GM12878 (cell line): ENCODE measurements at regions not wholly inside any gene's neighbourhood (a gene's known extent, or its start where the extent isn't known, plus 50 kb on each side); places are given as distances from the start of the nearest gene placed in this dataset.

ENCODE experiments used
- ATAC-seq: fragments of 200-7000 bp; cut with Tn5 transposase; 3 replicates; pipeline ENCODE4 v1.9.1; 2020; ENCODE audit warnings: mild to moderate bottlenecking, moderate library complexity
- BruUV-seq: library from RNA; stranded (reverse); fragments of 400-500 nt; replicated peaks from 2 replicates; lab custom pipeline; 2021; lab: Mats Ljungman, UMichigan
- CTCF ChIA-PET: fragments of 300-600 bp; sonication (Branson Sonifier 250); formaldehyde crosslinking; extraction: SDS; loops from one replicate; lab custom pipeline; 2021; ENCODE audit warnings: inconsistent platforms; lab: Yijun Ruan, JAX
- POLR2A ChIA-PET: fragments of 350-600 bp; formaldehyde crosslinking; extraction: SDS; loops from one replicate; lab custom pipeline; 2021; ENCODE audit warnings: inconsistent platforms; lab: Charles Lee
- RAD21 ChIA-PET: fragments of 300-600 bp; sonication (Branson Sonifier 250); formaldehyde crosslinking; loops from one replicate; lab custom pipeline; 2023; ENCODE audit warnings: antibody characterized with exemption; ENCODE audit not compliant: unreplicated experiment; lab: Charles Lee
- SMC1A ChIA-PET: fragments of 300-600 bp; sonication (Branson Sonifier 250); formaldehyde crosslinking; loops from one replicate; lab custom pipeline; 2023; ENCODE audit not compliant: unreplicated experiment, uncharacterized antibody; lab: Charles Lee
- DNase-seq: peaks from one replicate; pipeline ENCODE4 v3.0.0-alpha.2; 2011; ENCODE audit warnings: low read depth, low spot score
- FAIRE-seq: peaks from 3 replicates; lab custom pipeline; 2011; peaks lifted over from hg19 to GRCh38; lab: Jason Lieb, UNC
- H2AFZ ChIP-seq: 2 replicates; pipeline ENCODE4 v1.6.0; 2011; ENCODE audit warnings: low read depth, low read length, control low read depth; ENCODE audit not compliant: control insufficient read depth
- H3K27ac ChIP-seq: 2 replicates; pipeline ENCODE4 v1.5.1; 2011; ENCODE audit warnings: control low read depth; ENCODE audit not compliant: control insufficient read depth, insufficient read depth
- H3K27me3 ChIP-seq, 2 experiments: replicated peaks in 1 of 2; 2 replicates each; pipeline versions ENCODE4 v1.6.0 to v1.6.1; 2011; ENCODE audit warnings: low read length in 1 of 2; ENCODE audit not compliant: control insufficient read depth in 2 of 2, insufficient read depth in 2 of 2
- H3K36me3 ChIP-seq, 2 experiments: 2 replicates each; pipeline ENCODE4 v1.5.1; 2011; ENCODE audit warnings: low read length in 1 of 2; ENCODE audit not compliant: control insufficient read depth in 2 of 2, insufficient read depth in 2 of 2
- H3K4me1 ChIP-seq: 2 replicates; pipeline ENCODE4 v1.6.1; 2011; ENCODE audit warnings: mild to moderate bottlenecking, low read length, moderate library complexity, mixed read lengths; ENCODE audit not compliant: control insufficient read depth, insufficient read depth
- H3K4me2 ChIP-seq: 2 replicates; pipeline ENCODE4 v1.6.0; 2011; ENCODE audit warnings: control low read depth; ENCODE audit not compliant: control insufficient read depth, insufficient read depth
- H3K4me3 ChIP-seq: fragments of 200-600 bp; sonication (generic); 2 replicates; pipeline ENCODE4 v1.5.1; 2016
- H3K79me2 ChIP-seq: 2 replicates; pipeline ENCODE4 v1.6.0; 2011; ENCODE audit warnings: low read length; ENCODE audit not compliant: control insufficient read depth, insufficient read depth
- H3K9ac ChIP-seq: 2 replicates; pipeline ENCODE4 v1.8.0; 2011; ENCODE audit warnings: low read length, control low read depth, mixed read lengths; ENCODE audit not compliant: control insufficient read depth, insufficient read depth
- H3K9me3 ChIP-seq: replicated peaks from 3 replicates; pipeline ENCODE4 v1.5.1; 2011; ENCODE audit warnings: mild to moderate bottlenecking, low read length; ENCODE audit not compliant: control insufficient read depth, insufficient read depth
- H4K20me1 ChIP-seq: 2 replicates; pipeline ENCODE4 v1.6.0; 2011; ENCODE audit not compliant: control insufficient read depth, insufficient read depth
- BHLHE40 ChIP-seq, 2 experiments: fragments of 450-650 bp in 1 of 2; IDR thresholded peaks; 2 replicates each; pipeline ENCODE4 v1.6.1; 2011 to 2017; ENCODE audit warnings: low read depth in 2 of 2, borderline replicate concordance in 1 of 2, improper control_type of control experiment in 1 of 2, low read length in 1 of 2, mild to moderate bottlenecking in 1 of 2
- IKZF1 ChIP-seq: fragments of 450-650 bp; conservative IDR thresholded peaks from 2 replicates; pipeline ENCODE4 v1.6.1; 2017; ENCODE audit warnings: antibody characterized with exemption, mild to moderate bottlenecking
- MEF2A ChIP-seq: IDR thresholded peaks from 2 replicates; pipeline ENCODE4 v1.6.1; 2011; ENCODE audit warnings: low read depth, mild to moderate bottlenecking, low read length, moderate library complexity; ENCODE audit not compliant: insufficient read depth
- SREBF2 ChIP-seq: IDR thresholded peaks from 2 replicates; pipeline ENCODE4 v1.6.1; 2012; ENCODE audit warnings: mild to moderate bottlenecking, low read length
- TCF3 ChIP-seq: IDR thresholded peaks from 2 replicates; pipeline ENCODE4 v1.6.1; 2012; ENCODE audit warnings: low read depth, mild to moderate bottlenecking, low read length, borderline replicate concordance; ENCODE audit not compliant: insufficient read depth
- YY1 ChIP-seq: IDR thresholded peaks from 2 replicates; pipeline ENCODE4 v1.6.1; 2011; ENCODE audit warnings: low read depth, mild to moderate bottlenecking, low read length
- ZNF384 ChIP-seq: IDR thresholded peaks from 2 replicates; pipeline ENCODE4 v1.6.1; 2012; ENCODE audit warnings: low read depth, mild to moderate bottlenecking, low read length, improper control_type of control experiment, borderline replicate concordance
- WGBS: methylation state at CpG from one replicate; pipeline ENCODE4 v1.1.6; 2016; ENCODE audit warnings: low lambda C conversion rate; ENCODE audit not compliant: insufficient replicate concordance, insufficient coverage; ENCODE audit errors: missing lambda C conversion rate; 5-methylcytosine and 5-hydroxymethylcytosine counted together
- in situ Hi-C: fragments of 300-500 bp; cut with MboI; formaldehyde crosslinking; loops from 9 replicates; pipeline ENCODE4 v1.14.3; 2018; ENCODE audit warnings: mixed read lengths
- intact Hi-C: fragments of 100-400 bp; cut with micrococcal nuclease; formaldehyde crosslinking; loops from one replicate; pipeline ENCODE4 v1.14.2; 2022; ENCODE audit not compliant: unreplicated experiment
- TF ChIP-seq, protein P1 (sequence below): fragments of 450-650 bp; IDR thresholded peaks from 2 replicates; pipeline ENCODE4 v1.6.1; 2017; ENCODE audit warnings: mild to moderate bottlenecking, moderate library complexity
- TF ChIP-seq, protein P2 (sequence below): fragments of 450-650 bp; formaldehyde crosslinking; IDR thresholded peaks from 2 replicates; pipeline ENCODE4 v1.4.0; 2022; ENCODE audit warnings: mild to moderate bottlenecking, moderate library complexity
- TF ChIP-seq, protein P3 (sequence below): fragments of 450-650 bp; IDR thresholded peaks from 2 replicates; pipeline ENCODE4 v1.6.1; 2017; ENCODE audit warnings: antibody characterized with exemption, mild to moderate bottlenecking, moderate library complexity

DNA sequence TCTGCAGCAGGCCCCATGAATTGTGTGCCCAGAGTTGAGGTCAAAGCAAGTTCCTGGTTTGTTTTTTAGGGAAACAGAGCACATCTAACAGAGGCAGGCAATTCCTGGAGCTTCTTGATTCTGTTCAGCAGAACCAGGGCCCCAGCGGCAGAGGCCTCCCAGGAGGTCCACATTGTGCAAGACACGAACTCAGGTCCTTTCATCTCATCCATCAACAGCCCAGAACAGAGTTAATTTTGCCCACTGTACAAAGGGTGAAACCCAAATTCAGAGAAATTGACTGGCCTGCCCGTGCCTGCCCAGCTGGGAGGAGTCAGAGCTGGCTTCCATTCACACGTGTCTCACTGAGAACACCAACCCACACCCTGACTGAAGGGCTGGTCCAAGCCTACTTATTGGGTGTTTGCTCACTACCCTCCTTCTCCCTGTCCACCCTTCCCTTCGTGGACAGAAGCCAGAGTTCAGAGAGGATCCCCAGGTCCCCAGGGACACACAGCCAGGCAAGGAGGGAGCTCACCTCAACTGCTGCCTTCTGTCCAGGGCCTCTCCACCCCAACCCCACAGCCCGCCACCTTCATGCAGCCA, 607.1 kb downstream of the TBC1D22A start:
- ChIA-PET CTCF (no interaction called here), SMC1A (no interaction called here), RAD21 (no interaction called here), POLR2A (no interaction called here)
- H3K79me2 ChIP-seq, result no peaks in the 10 kb centered on the region
- H3K9ac ChIP-seq, result no peak overlapping the region
- H3K4me2 ChIP-seq, result no peak overlapping the region
- H3K4me1 ChIP-seq, result no peaks in the 10 kb centered on the region
- H3K27me3 ChIP-seq, result no peaks in the 10 kb centered on the region
- intact Hi-C loops (no loop called here), in situ Hi-C loops (no loop called here)
- no peak for FAIRE-seq
- no peak overlapping the region for H3K27ac ChIP-seq
- no peak for DNase-seq
- H2AFZ ChIP-seq, result no peak overlapping the region
- no peak for ATAC-seq
- no peaks in the 10 kb centered on the region; the same call in 2 of the 3 replicates for H3K9me3 ChIP-seq
- no TSS peak for BruUV-seq
- no peaks in the 10 kb centered on the region for H4K20me1 ChIP-seq
- no peaks in the 10 kb centered on the region for H3K36me3 ChIP-seq
- no peak overlapping the region for H3K4me3 ChIP-seq
- WGBS, result 7% methylated on average over 6 of the region's 6 CpGs
- TF ChIP-seq, protein P1, sequence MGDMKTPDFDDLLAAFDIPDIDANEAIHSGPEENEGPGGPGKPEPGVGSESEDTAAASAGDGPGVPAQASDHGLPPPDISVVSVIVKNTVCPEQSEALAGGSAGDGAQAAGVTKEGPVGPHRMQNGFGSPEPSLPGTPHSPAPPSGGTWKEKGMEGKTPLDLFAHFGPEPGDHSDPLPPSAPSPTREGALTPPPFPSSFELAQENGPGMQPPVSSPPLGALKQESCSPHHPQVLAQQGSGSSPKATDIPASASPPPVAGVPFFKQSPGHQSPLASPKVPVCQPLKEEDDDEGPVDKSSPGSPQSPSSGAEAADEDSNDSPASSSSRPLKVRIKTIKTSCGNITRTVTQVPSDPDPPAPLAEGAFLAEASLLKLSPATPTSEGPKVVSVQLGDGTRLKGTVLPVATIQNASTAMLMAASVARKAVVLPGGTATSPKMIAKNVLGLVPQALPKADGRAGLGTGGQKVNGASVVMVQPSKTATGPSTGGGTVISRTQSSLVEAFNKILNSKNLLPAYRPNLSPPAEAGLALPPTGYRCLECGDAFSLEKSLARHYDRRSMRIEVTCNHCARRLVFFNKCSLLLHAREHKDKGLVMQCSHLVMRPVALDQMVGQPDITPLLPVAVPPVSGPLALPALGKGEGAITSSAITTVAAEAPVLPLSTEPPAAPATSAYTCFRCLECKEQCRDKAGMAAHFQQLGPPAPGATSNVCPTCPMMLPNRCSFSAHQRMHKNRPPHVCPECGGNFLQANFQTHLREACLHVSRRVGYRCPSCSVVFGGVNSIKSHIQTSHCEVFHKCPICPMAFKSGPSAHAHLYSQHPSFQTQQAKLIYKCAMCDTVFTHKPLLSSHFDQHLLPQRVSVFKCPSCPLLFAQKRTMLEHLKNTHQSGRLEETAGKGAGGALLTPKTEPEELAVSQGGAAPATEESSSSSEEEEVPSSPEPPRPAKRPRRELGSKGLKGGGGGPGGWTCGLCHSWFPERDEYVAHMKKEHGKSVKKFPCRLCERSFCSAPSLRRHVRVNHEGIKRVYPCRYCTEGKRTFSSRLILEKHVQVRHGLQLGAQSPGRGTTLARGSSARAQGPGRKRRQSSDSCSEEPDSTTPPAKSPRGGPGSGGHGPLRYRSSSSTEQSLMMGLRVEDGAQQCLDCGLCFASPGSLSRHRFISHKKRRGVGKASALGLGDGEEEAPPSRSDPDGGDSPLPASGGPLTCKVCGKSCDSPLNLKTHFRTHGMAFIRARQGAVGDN, result no peak
- TF ChIP-seq SREBF2 (no peak), IKZF1 (no peak), BHLHE40 (IDR thresholded peaks at IDR 0.05; ENCODE audit: borderline replicate concordance in 1 of 2, low read depth in 2 of 2, low read length in 1 of 2) (no peak), TCF3 (no peak), YY1 (no peak), MEF2A (no peak), ZNF384 (no peak)
- TF ChIP-seq, protein P2, sequence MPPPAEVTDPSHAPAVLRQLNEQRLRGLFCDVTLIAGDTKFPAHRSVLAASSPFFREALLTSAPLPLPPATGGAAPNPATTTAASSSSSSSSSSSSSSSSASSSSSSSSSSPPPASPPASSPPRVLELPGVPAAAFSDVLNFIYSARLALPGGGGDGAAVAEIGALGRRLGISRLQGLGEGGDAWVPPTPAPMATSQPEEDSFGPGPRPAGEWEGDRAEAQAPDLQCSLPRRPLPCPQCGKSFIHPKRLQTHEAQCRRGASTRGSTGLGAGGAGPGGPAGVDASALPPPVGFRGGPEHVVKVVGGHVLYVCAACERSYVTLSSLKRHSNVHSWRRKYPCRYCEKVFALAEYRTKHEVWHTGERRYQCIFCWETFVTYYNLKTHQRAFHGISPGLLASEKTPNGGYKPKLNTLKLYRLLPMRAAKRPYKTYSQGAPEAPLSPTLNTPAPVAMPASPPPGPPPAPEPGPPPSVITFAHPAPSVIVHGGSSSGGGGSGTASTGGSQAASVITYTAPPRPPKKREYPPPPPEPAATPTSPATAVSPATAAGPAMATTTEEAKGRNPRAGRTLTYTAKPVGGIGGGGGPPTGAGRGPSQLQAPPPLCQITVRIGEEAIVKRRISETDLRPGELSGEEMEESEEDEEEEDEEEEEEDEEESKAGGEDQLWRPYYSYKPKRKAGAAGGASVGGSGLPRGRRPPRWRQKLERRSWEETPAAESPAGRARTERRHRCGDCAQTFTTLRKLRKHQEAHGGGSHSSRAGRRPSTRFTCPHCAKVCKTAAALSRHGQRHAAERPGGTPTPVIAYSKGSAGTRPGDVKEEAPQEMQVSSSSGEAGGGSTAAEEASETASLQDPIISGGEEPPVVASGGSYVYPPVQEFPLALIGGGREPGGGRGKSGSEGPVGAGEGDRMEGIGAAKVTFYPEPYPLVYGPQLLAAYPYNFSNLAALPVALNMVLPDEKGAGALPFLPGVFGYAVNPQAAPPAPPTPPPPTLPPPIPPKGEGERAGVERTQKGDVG (CRISPR knock-in tag), result no peak
- TF ChIP-seq, protein P3, sequence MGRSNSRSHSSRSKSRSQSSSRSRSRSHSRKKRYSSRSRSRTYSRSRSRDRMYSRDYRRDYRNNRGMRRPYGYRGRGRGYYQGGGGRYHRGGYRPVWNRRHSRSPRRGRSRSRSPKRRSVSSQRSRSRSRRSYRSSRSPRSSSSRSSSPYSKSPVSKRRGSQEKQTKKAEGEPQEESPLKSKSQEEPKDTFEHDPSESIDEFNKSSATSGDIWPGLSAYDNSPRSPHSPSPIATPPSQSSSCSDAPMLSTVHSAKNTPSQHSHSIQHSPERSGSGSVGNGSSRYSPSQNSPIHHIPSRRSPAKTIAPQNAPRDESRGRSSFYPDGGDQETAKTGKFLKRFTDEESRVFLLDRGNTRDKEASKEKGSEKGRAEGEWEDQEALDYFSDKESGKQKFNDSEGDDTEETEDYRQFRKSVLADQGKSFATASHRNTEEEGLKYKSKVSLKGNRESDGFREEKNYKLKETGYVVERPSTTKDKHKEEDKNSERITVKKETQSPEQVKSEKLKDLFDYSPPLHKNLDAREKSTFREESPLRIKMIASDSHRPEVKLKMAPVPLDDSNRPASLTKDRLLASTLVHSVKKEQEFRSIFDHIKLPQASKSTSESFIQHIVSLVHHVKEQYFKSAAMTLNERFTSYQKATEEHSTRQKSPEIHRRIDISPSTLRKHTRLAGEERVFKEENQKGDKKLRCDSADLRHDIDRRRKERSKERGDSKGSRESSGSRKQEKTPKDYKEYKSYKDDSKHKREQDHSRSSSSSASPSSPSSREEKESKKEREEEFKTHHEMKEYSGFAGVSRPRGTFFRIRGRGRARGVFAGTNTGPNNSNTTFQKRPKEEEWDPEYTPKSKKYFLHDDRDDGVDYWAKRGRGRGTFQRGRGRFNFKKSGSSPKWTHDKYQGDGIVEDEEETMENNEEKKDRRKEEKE, result no peak
